Panc1 (cell line): ENCODE measurements at regions not wholly inside any gene's neighbourhood (a gene's known extent, or its start where the extent isn't known, plus 50 kb on each side); places are given as distances from the start of the nearest gene placed in this dataset.

ENCODE experiments used
- ATAC-seq: fragments of 200-7000 bp; cut with Tn5 transposase; 2 replicates; pipeline ENCODE4 v1.9.1; 2020; ENCODE audit warnings: mild to moderate bottlenecking, moderate library complexity
- BruUV-seq: library from RNA; stranded (reverse); fragments of 400-500 nt; replicated peaks from 2 replicates; lab custom pipeline; 2021; lab: Mats Ljungman, UMichigan
- CTCF ChIA-PET: fragments of 300-600 bp; sonication (Branson Sonifier 250); formaldehyde crosslinking; loops from one replicate; lab custom pipeline; 2022; ENCODE audit warnings: antibody characterized with exemption; lab: Charles Lee
- POLR2A ChIA-PET: fragments of 300-600 bp; sonication (Branson Sonifier 250); formaldehyde crosslinking; loops from one replicate; lab custom pipeline; 2022; ENCODE audit warnings: antibody characterized with exemption; lab: Charles Lee
- DNase-seq: peaks from one replicate; pipeline ENCODE4 v3.0.0-alpha.2; 2010; ENCODE audit warnings: low read depth, low spot score
- H3K27ac ChIP-seq: 2 replicates; pipeline ENCODE4 v1.5.1; 2011; ENCODE audit warnings: mild to moderate bottlenecking, low read length, inconsistent platforms
- H3K27me3 ChIP-seq: fragments of 200-500 bp; sonication (Bioruptor generic); 2 replicates; pipeline ENCODE4 v1.6.0; 2014; ENCODE audit warnings: low read length, inconsistent platforms; ENCODE audit not compliant: control insufficient read depth, insufficient read depth
- H3K36me3 ChIP-seq: fragments of 200-500 bp; sonication (Bioruptor generic); 2 replicates; pipeline ENCODE4 v1.5.1; 2014; ENCODE audit warnings: inconsistent platforms, mild to moderate bottlenecking, low read length, moderate library complexity; ENCODE audit not compliant: control insufficient read depth, insufficient read depth
- H3K4me1 ChIP-seq: 2 replicates; pipeline ENCODE4 v1.5.1; 2011; ENCODE audit warnings: inconsistent platforms, mild to moderate bottlenecking, low read length, moderate library complexity; ENCODE audit not compliant: control insufficient read depth, insufficient read depth
- H3K4me3 ChIP-seq, 2 experiments: 2 replicates each; pipeline ENCODE4 v1.5.1; 2011 to 2012; ENCODE audit warnings: low read depth in 2 of 2, low read length in 2 of 2, mild to moderate bottlenecking in 2 of 2, inconsistent platforms in 1 of 2, moderate library complexity in 1 of 2
- H3K9me3 ChIP-seq: fragments of 200-500 bp; sonication (Bioruptor generic); 2 replicates; pipeline ENCODE4 v1.5.1; 2014; ENCODE audit warnings: low read depth, mild to moderate bottlenecking, inconsistent platforms, low read length, moderate library complexity; ENCODE audit not compliant: control insufficient read depth, insufficient read depth
- POLR2AphosphoS5 ChIP-seq: IDR thresholded peaks from 2 replicates; pipeline ENCODE4 v1.6.1; 2012; ENCODE audit warnings: mild to moderate bottlenecking, low read depth, low read length, moderate library complexity
- SIN3A ChIP-seq: IDR thresholded peaks from 2 replicates; pipeline ENCODE4 v1.6.1; 2012; ENCODE audit warnings: low read depth, mild to moderate bottlenecking, low read length, moderate library complexity, borderline replicate concordance; ENCODE audit not compliant: insufficient read depth
- TCF7L2 ChIP-seq: IDR thresholded peaks from 2 replicates; pipeline ENCODE4 v1.6.1; 2011; ENCODE audit warnings: mild to moderate bottlenecking, low read depth, low read length, inconsistent platforms
- in situ Hi-C: cut with HindIII; loops from 2 replicates; pipeline ENCODE4 v1.10.0; 2016; ENCODE audit warnings: low sequenced_read_pairs, low pct_unique_long_range_greater_than_20kb
- intact Hi-C: fragments of 100-400 bp; cut with micrococcal nuclease; formaldehyde crosslinking; loops from one replicate; pipeline ENCODE4 v1.10.0; 2022; ENCODE audit not compliant: unreplicated experiment
- TF ChIP-seq, protein P1 (sequence below): fragments of 450-650 bp; IDR thresholded peaks from 2 replicates; pipeline ENCODE4 v1.5.1; 2017; ENCODE audit warnings: mild to moderate bottlenecking
- TF ChIP-seq, protein P2 (sequence below), 2 experiments: IDR thresholded peaks; 2 replicates each; pipeline ENCODE4 v1.6.1; 2011 to 2012; ENCODE audit warnings: low read depth in 2 of 2, control low read depth in 1 of 2, low read length in 1 of 2, mild to moderate bottlenecking in 1 of 2, moderate library complexity in 1 of 2; ENCODE audit not compliant: insufficient read depth in 1 of 2

DNA sequence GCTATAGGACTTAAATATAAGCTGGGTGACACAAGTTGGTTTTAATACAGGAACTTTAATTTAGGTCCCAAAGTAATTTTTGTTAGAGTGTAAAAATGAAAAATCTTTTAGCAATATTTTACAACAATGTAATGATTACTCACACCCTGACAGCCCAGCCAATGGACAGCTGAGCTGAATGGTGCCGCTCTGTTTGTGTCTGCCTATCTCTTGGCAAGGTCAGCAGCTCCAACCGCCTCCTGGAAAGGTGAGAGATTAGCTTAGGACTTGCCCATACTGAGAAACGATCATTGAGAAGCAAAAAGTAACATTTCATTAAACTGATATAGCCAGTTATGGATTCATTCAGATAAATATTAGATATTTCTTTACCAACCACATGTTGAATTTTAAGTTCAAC is 463.6 kb upstream of the CD180 start:
- Histone ChIP-seq H3K27me3 (no peaks in the 10 kb centered on the region), H3K36me3 (no peaks in the 10 kb centered on the region), H3K9me3 (0 out of 2 replicates have a peak, but pooled peaks cover 2% of the 10 kb centered on the region), H3K4me3 (no peak overlapping the region), H3K4me1 (no peaks in the 10 kb centered on the region), H3K27ac (no peak overlapping the region)
- intact Hi-C loops: no loop called here
- POLR2A ChIA-PET: no interaction called here
- DNase-seq (no peak), ATAC-seq (no peak)
- CTCF ChIA-PET: no interaction called here
- BruUV-seq: no TSS peak
- in situ Hi-C loops: no loop called here
- TF ChIP-seq, protein P1, sequence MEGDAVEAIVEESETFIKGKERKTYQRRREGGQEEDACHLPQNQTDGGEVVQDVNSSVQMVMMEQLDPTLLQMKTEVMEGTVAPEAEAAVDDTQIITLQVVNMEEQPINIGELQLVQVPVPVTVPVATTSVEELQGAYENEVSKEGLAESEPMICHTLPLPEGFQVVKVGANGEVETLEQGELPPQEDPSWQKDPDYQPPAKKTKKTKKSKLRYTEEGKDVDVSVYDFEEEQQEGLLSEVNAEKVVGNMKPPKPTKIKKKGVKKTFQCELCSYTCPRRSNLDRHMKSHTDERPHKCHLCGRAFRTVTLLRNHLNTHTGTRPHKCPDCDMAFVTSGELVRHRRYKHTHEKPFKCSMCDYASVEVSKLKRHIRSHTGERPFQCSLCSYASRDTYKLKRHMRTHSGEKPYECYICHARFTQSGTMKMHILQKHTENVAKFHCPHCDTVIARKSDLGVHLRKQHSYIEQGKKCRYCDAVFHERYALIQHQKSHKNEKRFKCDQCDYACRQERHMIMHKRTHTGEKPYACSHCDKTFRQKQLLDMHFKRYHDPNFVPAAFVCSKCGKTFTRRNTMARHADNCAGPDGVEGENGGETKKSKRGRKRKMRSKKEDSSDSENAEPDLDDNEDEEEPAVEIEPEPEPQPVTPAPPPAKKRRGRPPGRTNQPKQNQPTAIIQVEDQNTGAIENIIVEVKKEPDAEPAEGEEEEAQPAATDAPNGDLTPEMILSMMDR: no peak
- TF ChIP-seq SIN3A: no peak
- no peak for TF ChIP-seq TCF7L2
- no peak for TF ChIP-seq POLR2AphosphoS5
- TF ChIP-seq, protein P2, sequence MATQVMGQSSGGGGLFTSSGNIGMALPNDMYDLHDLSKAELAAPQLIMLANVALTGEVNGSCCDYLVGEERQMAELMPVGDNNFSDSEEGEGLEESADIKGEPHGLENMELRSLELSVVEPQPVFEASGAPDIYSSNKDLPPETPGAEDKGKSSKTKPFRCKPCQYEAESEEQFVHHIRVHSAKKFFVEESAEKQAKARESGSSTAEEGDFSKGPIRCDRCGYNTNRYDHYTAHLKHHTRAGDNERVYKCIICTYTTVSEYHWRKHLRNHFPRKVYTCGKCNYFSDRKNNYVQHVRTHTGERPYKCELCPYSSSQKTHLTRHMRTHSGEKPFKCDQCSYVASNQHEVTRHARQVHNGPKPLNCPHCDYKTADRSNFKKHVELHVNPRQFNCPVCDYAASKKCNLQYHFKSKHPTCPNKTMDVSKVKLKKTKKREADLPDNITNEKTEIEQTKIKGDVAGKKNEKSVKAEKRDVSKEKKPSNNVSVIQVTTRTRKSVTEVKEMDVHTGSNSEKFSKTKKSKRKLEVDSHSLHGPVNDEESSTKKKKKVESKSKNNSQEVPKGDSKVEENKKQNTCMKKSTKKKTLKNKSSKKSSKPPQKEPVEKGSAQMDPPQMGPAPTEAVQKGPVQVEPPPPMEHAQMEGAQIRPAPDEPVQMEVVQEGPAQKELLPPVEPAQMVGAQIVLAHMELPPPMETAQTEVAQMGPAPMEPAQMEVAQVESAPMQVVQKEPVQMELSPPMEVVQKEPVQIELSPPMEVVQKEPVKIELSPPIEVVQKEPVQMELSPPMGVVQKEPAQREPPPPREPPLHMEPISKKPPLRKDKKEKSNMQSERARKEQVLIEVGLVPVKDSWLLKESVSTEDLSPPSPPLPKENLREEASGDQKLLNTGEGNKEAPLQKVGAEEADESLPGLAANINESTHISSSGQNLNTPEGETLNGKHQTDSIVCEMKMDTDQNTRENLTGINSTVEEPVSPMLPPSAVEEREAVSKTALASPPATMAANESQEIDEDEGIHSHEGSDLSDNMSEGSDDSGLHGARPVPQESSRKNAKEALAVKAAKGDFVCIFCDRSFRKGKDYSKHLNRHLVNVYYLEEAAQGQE (IDR thresholded peaks at IDR 0.05; ENCODE audit: insufficient read depth in 1 of 2, low read depth in 2 of 2, low read length in 1 of 2): no peak

DNA sequence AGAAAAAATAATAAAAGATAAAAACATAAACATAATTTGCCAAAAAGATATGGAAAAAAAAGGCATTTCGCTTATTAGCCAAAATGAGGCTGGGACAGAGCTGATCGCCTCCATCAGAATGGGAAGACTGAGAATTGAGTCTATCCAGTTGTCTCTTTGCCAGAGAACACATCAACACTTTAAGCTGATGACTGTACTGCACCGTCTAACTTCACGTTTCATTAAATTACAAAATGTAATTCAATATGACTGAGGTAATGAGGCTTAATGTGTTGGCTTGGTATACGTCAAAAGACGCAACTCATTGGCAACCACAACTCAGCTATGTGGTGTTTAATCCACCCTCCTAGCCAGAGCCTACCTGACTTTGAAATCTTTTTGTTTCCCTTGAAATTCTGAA is 462.7 kb upstream of the CD180 start:
- ATAC-seq: no peak
- POLR2A ChIA-PET: no interaction called here
- H3K36me3 ChIP-seq: no peaks in the 10 kb centered on the region
- intact Hi-C loops: no loop called here
- CTCF ChIA-PET: no interaction called here
- H3K27ac ChIP-seq: no peak overlapping the region
- in situ Hi-C loops: no loop called here
- no peaks in the 10 kb centered on the region for H3K27me3 ChIP-seq
- no peak for TF ChIP-seq SIN3A
- no peak for TF ChIP-seq TCF7L2
- TF ChIP-seq, protein P1: no peak
- TF ChIP-seq, protein P2 (IDR thresholded peaks at IDR 0.05; ENCODE audit: insufficient read depth in 1 of 2, low read depth in 2 of 2, low read length in 1 of 2): no peak
- TF ChIP-seq POLR2AphosphoS5: no peak
- 0 out of 2 replicates have a peak, but pooled peaks cover 2% of the 10 kb centered on the region for H3K9me3 ChIP-seq
- H3K4me3 ChIP-seq: no peak overlapping the region
- no peaks in the 10 kb centered on the region for H3K4me1 ChIP-seq
- no TSS peak for BruUV-seq
- DNase-seq: no peak
